ENCODE measurements at regions not wholly inside any gene's neighbourhood (a gene's known extent, or its start where the extent isn't known, plus 50 kb on each side); places are given as distances from the start of the nearest gene placed in this dataset.

DNA sequence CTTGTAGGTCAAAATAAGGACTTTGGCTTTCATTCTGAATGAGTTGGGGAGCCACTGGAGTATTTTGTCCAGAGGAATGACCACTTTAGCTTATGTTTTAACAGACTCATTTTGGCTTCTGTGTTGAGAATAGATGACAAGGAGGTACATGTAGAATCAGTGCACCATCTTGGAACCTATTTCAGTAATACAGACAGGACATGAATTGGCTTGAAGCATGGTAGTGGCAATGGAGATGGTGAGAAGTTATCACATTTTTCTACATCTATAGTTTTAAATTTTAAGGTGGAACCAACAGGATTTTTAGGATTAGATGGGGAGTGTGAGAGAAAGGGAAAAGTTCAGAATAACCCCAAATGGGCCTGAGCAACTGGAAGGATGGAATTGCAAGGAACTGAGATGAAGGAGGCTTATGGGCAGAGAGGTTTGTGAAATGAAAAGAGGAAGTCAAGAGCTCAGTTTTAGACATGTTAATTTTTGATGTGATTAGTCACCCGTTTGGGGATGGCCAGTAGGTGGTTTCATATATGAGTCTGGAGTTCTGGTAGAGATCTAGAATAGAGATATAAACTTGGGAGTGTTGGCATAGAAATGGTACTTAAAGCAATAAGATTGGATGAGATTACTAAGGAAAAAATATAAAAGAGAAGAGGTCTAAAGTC lies 89.2 kb upstream of the JAZF1 start:
- no peaks in the 10 kb centered on the region for H3K36me3 ChIP-seq (ENCODE audit: control insufficient read depth, insufficient read depth, low read length)
- no peak overlapping the region for H3K27ac ChIP-seq (ENCODE audit: low read depth, low read length)
- H3K4me3 ChIP-seq (ENCODE audit: low read length): no peak overlapping the region
- H3K4me1 ChIP-seq (ENCODE audit: control insufficient read depth, insufficient read depth, low read length): no peaks in the 10 kb centered on the region
- no peak overlapping the region for H3K9ac ChIP-seq (ENCODE audit: low read length)
- no peaks in the 10 kb centered on the region for H3K27me3 ChIP-seq (ENCODE audit: control insufficient read depth, insufficient read depth, low read length)

DNA sequence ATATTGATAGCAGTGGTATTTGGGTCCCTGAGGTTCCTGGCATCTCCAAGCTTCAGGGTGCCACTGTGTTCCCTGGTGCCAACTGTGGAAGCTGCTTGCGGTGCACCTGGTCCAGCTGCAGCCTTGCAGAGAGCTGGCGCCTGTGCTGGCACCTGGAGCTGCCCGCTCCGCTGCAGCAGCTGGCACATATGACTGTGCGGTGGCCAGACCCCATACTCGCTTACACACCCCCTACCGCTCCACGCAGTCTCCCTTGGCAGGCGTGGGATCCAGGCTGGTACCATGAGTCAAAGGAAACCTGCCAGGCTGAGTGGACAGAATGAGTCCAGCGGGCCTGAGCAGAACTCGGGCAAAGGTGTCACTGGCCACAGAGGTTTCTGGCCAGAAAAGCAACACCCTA lies 89.9 kb upstream of the JAZF1 start:
- Histone ChIP-seq H3K4me3 (ENCODE audit: low read length) (no peak overlapping the region), H3K27me3 (ENCODE audit: control insufficient read depth, insufficient read depth, low read length) (no peaks in the 10 kb centered on the region), H3K4me1 (ENCODE audit: control insufficient read depth, insufficient read depth, low read length) (no peaks in the 10 kb centered on the region), H3K9ac (ENCODE audit: low read length) (no peak overlapping the region), H3K27ac (ENCODE audit: low read depth, low read length) (no peak overlapping the region), H3K36me3 (ENCODE audit: control insufficient read depth, insufficient read depth, low read length) (no peaks in the 10 kb centered on the region)

DNA sequence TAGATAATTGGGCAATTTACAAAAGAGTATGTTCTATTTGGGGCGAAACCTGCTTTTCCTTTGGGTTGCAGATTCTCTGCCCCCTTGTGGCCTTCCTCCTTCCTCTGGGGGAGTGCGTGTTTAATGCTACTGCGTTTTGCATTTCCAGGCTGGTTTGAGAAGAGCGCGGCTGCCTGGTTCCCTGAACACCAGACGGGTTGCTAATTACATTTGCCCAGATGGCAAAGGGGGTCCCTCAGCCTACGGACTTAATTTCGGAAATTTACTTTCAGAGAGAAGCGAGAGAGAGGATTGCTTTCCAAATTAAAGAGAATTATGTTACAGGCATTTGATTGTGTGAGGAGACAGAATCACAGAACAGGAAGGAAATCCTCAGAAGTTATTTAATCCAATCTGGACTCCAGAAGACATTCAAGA lies 91.9 kb upstream of the JAZF1 start:
- Histone ChIP-seq H3K27ac (ENCODE audit: low read depth, low read length) (no peak overlapping the region), H3K4me1 (ENCODE audit: control insufficient read depth, insufficient read depth, low read length) (no peaks in the 10 kb centered on the region), H3K36me3 (ENCODE audit: control insufficient read depth, insufficient read depth, low read length) (no peaks in the 10 kb centered on the region), H3K4me3 (ENCODE audit: low read length) (no peak overlapping the region), H3K9ac (ENCODE audit: low read length) (no peak overlapping the region), H3K27me3 (ENCODE audit: control insufficient read depth, insufficient read depth, low read length) (no peaks in the 10 kb centered on the region)

DNA sequence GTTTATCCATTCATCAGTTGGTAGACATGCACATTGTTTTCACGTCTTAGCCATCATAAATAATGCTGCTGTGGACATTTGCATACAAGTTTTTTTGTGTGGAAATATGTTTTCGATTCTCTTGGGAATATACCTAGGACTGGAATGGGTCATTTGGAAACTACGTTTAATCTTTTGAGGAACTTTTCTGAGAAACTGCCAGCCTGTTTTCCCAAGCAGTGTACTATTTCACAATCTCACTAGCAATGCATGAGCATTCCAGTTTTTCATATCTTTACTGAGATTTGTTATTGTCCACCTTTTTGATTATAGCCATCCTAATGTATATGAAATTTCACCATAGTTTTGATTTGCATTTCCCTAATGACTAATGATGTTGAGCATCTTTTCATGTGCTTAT lies 95.7 kb upstream of the JAZF1 start:
- Histone ChIP-seq H3K27me3 (ENCODE audit: control insufficient read depth, insufficient read depth, low read length) (no peaks in the 10 kb centered on the region), H3K4me1 (ENCODE audit: control insufficient read depth, insufficient read depth, low read length) (no peaks in the 10 kb centered on the region), H3K36me3 (ENCODE audit: control insufficient read depth, insufficient read depth, low read length) (no peaks in the 10 kb centered on the region), H3K27ac (ENCODE audit: low read depth, low read length) (no peak overlapping the region), H3K9ac (ENCODE audit: low read length) (no peak overlapping the region), H3K4me3 (ENCODE audit: low read length) (no peak overlapping the region)

DNA sequence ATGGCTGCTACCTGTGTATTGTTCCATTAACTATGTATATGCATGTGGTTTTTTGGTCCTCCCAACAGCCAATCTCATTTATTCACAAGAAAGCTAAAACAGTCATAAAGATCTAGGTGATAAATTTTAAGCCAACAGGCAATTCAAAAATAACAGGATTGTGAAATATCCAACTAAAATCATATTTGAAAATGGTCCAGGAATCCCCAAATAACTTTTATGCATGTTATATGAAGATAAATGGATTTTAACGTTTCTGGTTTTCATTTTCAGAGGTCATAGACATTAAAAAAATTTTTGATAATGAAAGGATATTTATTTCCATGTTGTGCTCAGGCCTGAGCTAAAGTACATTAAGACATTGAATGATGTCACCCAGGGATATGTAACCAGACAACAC lies 96.8 kb upstream of the JAZF1 start:
- H3K27me3 ChIP-seq (ENCODE audit: control insufficient read depth, insufficient read depth, low read length): no peaks in the 10 kb centered on the region
- no peaks in the 10 kb centered on the region for H3K4me1 ChIP-seq (ENCODE audit: control insufficient read depth, insufficient read depth, low read length)
- H3K4me3 ChIP-seq (ENCODE audit: low read length): no peak overlapping the region
- no peaks in the 10 kb centered on the region for H3K36me3 ChIP-seq (ENCODE audit: control insufficient read depth, insufficient read depth, low read length)
- H3K9ac ChIP-seq (ENCODE audit: low read length): no peak overlapping the region
- no peak overlapping the region for H3K27ac ChIP-seq (ENCODE audit: low read depth, low read length)

DNA sequence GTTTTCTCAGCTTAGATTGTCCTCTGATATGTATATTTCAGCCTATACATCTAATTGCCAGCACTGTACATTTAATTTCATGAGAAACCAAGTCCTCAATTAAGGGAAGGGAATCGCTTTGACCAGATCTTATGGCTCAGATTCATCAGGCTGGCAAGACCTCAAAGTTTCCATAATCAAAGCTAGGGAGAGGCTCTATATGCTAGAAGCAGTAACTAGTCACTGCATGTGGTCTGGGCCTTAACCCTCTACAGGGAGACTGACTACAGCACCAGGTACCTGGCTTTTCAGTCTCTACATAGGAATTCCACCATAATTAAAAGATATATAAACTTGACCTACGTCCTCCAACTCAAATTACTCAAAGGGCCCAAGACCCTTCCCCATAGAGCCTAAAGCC lies 97.4 kb upstream of the JAZF1 start:
- no peak overlapping the region for H3K9ac ChIP-seq (ENCODE audit: low read length)
- no peaks in the 10 kb centered on the region for H3K36me3 ChIP-seq (ENCODE audit: control insufficient read depth, insufficient read depth, low read length)
- no peaks in the 10 kb centered on the region for H3K4me1 ChIP-seq (ENCODE audit: control insufficient read depth, insufficient read depth, low read length)
- no peaks in the 10 kb centered on the region for H3K27me3 ChIP-seq (ENCODE audit: control insufficient read depth, insufficient read depth, low read length)
- no peak overlapping the region for H3K27ac ChIP-seq (ENCODE audit: low read depth, low read length)
- no peak overlapping the region for H3K4me3 ChIP-seq (ENCODE audit: low read length)

DNA sequence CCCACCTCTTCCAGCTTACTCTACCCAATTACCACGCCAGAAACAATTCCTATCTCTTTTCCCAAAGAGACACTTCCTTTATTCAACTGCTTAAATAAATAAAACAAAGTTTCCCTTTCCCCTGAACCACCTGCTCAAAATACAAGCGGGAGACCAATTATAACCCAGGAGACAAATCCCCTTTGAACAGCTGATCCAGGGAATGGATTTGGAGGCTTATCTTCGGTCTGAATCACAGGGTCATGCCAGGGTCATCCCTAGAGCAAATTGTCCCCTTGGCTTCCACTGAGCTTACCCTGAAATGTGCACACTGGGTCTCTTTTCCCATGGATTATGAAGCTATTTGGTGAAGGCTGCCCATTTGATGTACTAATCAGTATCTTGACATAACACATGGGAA lies 99.9 kb upstream of the JAZF1 start:
- Histone ChIP-seq H3K4me3 (ENCODE audit: low read length) (no peak overlapping the region), H3K27me3 (ENCODE audit: control insufficient read depth, insufficient read depth, low read length) (no peaks in the 10 kb centered on the region), H3K36me3 (ENCODE audit: control insufficient read depth, insufficient read depth, low read length) (no peaks in the 10 kb centered on the region), H3K4me1 (ENCODE audit: control insufficient read depth, insufficient read depth, low read length) (no peaks in the 10 kb centered on the region), H3K27ac (ENCODE audit: low read depth, low read length) (no peak overlapping the region), H3K9ac (ENCODE audit: low read length) (no peak overlapping the region)

DNA sequence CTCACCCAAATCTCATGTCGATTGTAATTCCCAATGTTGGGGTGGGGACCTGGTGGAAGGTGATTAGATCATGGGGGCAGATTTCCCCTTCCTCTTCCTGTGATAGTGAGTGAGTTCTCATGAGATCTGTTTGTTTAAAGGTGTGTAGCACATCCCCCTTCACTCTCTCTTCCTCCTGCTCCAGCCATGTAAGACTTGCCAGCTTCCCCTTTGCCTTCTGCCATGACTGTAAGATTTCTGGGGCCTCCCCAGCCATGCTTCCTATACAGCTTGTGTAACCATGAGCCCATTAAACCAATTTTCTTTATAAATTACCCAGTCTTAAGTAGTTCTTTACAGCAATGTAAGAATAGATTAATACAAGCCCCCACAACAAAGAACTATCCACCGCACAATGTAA lies 109.9 kb upstream of the JAZF1 start:
- H3K9ac ChIP-seq (ENCODE audit: low read length): no peak overlapping the region
- no peaks in the 10 kb centered on the region for H3K36me3 ChIP-seq (ENCODE audit: control insufficient read depth, insufficient read depth, low read length)
- no peaks in the 10 kb centered on the region for H3K4me1 ChIP-seq (ENCODE audit: control insufficient read depth, insufficient read depth, low read length)
- no peak overlapping the region for H3K27ac ChIP-seq (ENCODE audit: low read depth, low read length)
- H3K27me3 ChIP-seq (ENCODE audit: control insufficient read depth, insufficient read depth, low read length): no peaks in the 10 kb centered on the region
- H3K4me3 ChIP-seq (ENCODE audit: low read length): no peak overlapping the region

DNA sequence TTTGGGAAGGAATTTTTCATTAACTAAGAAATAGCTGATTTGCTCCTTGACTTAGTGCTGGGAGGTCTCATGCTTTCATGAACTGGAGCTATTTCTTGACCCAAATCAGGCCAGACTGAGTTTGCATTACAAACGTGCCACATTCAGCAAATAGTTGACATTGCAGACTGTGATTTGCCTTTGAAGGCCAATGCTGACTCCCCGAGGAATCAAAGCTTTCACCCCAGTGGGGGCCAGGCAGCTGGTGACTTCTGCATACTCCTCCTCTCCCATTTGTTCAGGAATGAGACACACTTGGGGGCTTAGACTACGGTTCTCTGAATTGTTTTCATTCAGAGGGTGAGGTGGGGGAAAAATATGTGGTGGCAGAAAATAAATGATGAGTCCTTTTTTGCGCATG lies 111.0 kb upstream of the JAZF1 start:
- no peak overlapping the region for H3K4me3 ChIP-seq (ENCODE audit: low read length)
- no peaks in the 10 kb centered on the region for H3K27me3 ChIP-seq (ENCODE audit: control insufficient read depth, insufficient read depth, low read length)
- H3K9ac ChIP-seq (ENCODE audit: low read length): no peak overlapping the region
- no peaks in the 10 kb centered on the region for H3K36me3 ChIP-seq (ENCODE audit: control insufficient read depth, insufficient read depth, low read length)
- no peak overlapping the region for H3K27ac ChIP-seq (ENCODE audit: low read depth, low read length)
- H3K4me1 ChIP-seq (ENCODE audit: control insufficient read depth, insufficient read depth, low read length): no peaks in the 10 kb centered on the region

DNA sequence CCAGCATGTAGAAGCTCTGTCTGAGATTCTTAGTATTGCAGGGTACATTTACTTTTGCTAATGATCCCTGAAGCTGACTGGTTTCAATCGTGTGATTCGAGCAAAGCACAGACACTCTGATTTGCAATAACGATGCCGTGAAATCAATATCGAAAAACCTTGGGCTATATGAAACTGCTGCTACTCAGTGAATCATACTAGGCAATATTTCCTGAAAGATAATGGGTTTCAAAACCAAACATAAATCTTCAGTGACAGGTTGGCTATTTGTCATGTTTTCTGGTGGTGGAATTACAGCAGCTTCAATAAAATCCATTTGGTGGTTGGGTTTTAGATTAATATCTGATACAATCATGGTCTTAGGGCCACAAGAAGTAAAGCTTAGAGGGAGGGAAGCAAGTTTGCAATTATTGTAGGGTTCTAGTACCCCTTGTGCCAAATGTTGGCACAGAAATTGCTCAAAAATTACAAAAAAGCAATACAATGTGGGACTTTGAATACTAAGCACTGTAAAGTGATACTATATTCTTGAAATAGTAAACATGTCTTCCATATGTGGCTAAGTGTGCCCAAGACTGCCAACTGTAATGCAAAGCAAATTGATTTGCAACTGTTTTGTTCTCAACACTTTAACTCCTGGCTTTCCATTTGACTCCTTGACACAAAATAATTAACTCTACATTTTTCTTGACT lies 112.4 kb upstream of the JAZF1 start:
- H3K27ac ChIP-seq (ENCODE audit: low read depth, low read length): no peak overlapping the region
- no peak overlapping the region for H3K4me3 ChIP-seq (ENCODE audit: low read length)
- no peaks in the 10 kb centered on the region for H3K4me1 ChIP-seq (ENCODE audit: control insufficient read depth, insufficient read depth, low read length)
- no peaks in the 10 kb centered on the region for H3K27me3 ChIP-seq (ENCODE audit: control insufficient read depth, insufficient read depth, low read length)
- H3K9ac ChIP-seq (ENCODE audit: low read length): no peak overlapping the region
- H3K36me3 ChIP-seq (ENCODE audit: control insufficient read depth, insufficient read depth, low read length): no peaks in the 10 kb centered on the region

DNA sequence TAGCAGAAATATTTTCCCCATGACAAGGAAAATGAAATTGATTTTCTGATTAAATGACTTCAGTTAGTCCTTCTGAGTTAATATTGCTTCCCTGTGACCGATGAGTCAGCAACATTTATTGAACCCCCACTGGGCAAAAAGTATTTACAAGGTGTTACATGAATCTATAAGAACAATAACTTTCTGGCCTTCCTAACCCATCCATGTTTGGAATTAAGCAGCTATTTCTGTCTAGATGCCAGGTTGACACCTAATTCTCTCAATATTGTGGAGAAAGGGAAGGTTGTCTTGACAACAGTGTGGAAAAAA lies 112.9 kb upstream of the JAZF1 start:
- no peak overlapping the region for H3K4me3 ChIP-seq (ENCODE audit: low read length)
- no peaks in the 10 kb centered on the region for H3K36me3 ChIP-seq (ENCODE audit: control insufficient read depth, insufficient read depth, low read length)
- no peak overlapping the region for H3K27ac ChIP-seq (ENCODE audit: low read depth, low read length)
- H3K9ac ChIP-seq (ENCODE audit: low read length): no peak overlapping the region
- no peaks in the 10 kb centered on the region for H3K27me3 ChIP-seq (ENCODE audit: control insufficient read depth, insufficient read depth, low read length)
- no peaks in the 10 kb centered on the region for H3K4me1 ChIP-seq (ENCODE audit: control insufficient read depth, insufficient read depth, low read length)

DNA sequence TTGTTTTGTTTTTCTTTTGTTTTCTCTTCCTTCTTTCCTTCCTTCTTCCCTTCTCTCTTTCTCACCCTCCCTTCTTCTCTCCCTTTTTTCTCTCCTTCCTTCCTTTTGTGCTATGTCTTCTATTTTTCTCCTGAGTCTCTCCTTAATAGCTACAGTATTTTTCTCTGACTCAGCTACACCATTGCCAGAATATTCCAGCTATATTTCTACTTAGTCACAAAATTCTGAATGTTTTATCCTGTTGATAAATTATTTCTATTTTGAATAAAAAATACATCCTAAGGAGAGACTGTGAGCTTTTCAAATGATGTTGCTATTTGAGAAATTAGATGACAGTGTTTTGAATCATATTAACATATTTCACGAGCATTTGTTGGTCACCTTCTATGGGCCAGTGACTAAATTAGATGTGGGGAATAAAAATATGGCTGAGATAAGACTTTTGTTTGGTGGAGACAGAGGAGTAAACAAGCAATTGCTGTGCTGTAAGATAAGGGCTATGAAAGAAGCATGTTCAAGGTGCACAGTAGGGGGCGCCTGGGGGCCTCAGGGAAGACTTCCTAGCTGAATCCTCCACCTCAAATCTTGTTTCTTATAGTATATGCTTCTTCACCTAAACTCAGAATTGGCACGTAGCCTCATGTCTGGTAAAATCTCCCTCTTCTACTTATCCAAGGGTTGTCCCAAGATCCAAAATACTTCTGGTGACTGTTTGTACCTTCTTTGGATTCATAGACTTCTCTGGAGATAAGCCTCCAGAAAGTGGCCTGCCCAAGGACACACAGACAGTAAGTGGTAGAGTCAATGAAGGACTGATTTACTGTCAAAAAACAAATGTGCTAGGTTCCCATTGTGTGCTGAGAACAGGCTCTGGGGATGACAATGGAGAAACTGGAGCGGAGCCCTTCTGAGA lies 115.5 kb upstream of the CREB5 start:
- H3K4me1 ChIP-seq (ENCODE audit: control insufficient read depth, insufficient read depth, low read length): no peaks in the 10 kb centered on the region
- H3K27me3 ChIP-seq (ENCODE audit: control insufficient read depth, insufficient read depth, low read length): no peaks in the 10 kb centered on the region
- no peak overlapping the region for H3K9ac ChIP-seq (ENCODE audit: low read length)
- no peaks in the 10 kb centered on the region for H3K36me3 ChIP-seq (ENCODE audit: control insufficient read depth, insufficient read depth, low read length)
- H3K4me3 ChIP-seq (ENCODE audit: low read length): no peak overlapping the region
- no peak overlapping the region for H3K27ac ChIP-seq (ENCODE audit: low read depth, low read length)
